ENCODE measurements at regions not wholly inside any gene's neighbourhood (a gene's known extent, or its start where the extent isn't known, plus 50 kb on each side); places are given as distances from the start of the nearest gene placed in this dataset.
"Not testable (repeated sequence)": the region's sequence is repeated elsewhere in the genome, so short reads cannot be mapped to it uniquely, and the experiment has no call there.

DNA sequence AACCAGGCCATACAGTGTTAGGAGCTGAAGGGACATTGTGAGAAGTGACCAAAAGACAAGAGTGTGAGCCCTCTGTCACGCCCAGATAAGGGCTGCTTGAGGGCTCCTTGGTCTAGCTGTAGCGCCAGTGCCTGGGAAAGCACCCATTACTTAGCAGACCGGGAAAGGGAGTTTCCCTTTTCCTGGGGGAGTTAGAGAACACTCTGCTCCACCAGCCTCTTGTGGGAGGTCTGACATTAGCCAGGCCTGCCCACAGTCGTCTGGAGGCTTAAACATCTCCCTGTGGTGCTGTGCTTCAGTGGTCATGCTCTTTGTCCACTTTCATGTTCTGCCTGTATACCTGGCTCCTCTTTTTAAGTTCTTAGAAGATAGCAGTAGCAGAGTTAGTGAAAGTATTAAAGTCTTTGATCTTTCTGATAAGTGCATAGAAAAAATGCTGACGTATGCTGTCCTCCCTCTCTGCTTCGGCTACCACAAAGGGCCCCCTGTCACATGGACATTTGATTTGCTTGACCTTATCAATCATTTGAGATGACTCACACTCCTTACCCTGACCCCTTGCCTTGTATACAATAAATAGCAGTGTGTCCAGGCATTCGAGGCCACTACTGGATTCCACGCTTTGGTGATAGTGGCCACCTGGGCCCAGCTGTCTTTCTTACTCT, 201.5 kb upstream of the ECI2 start:
- CTCF ChIA-PET = no interaction called here
- POLR2A ChIA-PET = no interaction called here
- DNase-seq (ENCODE audit: low read depth, low spot score) = no peak

DNA sequence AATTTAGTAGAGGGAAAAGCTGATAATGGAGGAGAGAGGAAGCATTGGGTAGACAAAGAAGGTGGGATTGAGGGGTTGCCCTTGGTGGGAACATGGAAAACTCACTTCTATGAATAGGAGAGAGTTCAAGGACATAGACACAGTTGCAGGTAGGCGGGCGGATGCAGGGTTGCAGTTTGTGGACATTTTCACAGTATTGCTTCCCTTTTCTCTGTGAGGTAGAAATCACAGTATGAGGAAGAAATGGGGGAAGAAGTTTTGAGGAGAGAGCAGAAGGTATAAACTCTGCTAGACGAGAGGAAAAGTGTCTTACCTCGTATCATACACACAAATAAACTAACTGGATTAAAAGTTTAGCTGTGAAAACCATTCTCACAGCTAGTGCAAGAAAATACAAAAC, 200.7 kb upstream of the ECI2 start:
- TF ChIP-seq, protein P1, sequence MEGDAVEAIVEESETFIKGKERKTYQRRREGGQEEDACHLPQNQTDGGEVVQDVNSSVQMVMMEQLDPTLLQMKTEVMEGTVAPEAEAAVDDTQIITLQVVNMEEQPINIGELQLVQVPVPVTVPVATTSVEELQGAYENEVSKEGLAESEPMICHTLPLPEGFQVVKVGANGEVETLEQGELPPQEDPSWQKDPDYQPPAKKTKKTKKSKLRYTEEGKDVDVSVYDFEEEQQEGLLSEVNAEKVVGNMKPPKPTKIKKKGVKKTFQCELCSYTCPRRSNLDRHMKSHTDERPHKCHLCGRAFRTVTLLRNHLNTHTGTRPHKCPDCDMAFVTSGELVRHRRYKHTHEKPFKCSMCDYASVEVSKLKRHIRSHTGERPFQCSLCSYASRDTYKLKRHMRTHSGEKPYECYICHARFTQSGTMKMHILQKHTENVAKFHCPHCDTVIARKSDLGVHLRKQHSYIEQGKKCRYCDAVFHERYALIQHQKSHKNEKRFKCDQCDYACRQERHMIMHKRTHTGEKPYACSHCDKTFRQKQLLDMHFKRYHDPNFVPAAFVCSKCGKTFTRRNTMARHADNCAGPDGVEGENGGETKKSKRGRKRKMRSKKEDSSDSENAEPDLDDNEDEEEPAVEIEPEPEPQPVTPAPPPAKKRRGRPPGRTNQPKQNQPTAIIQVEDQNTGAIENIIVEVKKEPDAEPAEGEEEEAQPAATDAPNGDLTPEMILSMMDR (IDR thresholded peaks at IDR 0.05; ENCODE audit: insufficient read depth, low read length, missing control alignments) = no peak
- no peak overlapping the region for H3K4me3 ChIP-seq (ENCODE audit: low read depth, low read length)
- ChIA-PET CTCF (no interaction called here), POLR2A (no interaction called here)
- no peak for DNase-seq (ENCODE audit: low read depth, low spot score)

More for the DNA sequence above, 201.5 kb upstream of the ECI2 start:
- no peak overlapping the region for H3K4me3 ChIP-seq (ENCODE audit: low read depth, low read length)
- TF ChIP-seq, protein P1 (IDR thresholded peaks at IDR 0.05; ENCODE audit: insufficient read depth, low read length, missing control alignments) = no peak

DNA sequence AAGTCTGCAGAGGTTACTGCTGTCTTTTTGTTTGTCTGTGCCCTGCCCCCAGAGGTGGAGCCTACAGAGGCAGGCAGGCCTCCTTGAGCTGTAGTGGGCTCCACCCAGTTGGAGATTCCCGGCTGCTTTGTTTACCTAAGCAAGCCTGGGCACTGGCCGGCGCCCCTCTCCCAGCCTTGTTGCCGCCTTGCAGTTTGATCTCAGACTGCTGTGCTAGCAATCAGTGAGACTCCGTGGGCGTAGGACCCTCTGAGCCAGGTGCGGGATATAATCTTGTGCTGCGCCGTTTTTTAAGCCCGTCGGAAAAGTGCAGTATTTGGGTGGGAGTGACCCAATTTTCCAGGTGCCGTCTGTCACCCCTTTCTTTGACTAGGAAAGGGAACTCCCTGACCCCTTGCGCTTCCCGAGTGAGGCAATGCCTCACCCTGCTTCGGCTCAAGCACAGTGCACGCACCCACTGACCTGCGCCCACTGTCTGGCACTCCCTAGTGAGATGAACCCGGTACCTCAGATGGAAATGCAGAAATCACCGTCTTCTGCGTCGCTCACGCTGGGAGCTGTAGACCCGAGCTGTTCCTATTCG, 198.9 kb upstream of the ECI2 start:
- POLR2A ChIA-PET; CTCF ChIA-PET; H3K4me3 ChIP-seq (ENCODE audit: low read depth, low read length); DNase-seq (ENCODE audit: low read depth, low spot score): not testable (repeated sequence)

DNA sequence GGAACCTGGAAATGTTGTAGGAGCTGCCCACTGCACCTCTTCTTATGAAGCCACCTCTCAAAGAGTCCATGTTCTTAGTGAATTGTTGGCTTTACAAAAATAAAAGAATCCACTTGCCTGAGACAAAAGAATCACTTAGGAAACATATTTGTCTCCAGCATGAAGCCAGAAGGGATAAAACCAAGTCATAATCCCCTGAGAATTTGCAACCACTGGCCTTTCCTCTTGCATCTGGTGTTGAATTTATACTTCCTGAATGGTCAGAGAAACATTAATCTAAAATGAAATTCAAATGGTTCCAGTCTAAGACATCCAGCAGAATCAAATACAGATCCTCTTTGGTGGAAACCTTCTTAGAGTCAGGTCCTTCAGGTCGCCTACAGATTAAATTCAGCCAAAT, 192.5 kb upstream of the ECI2 start:
- DNase-seq (ENCODE audit: low read depth, low spot score) = no peak
- no peak overlapping the region for H3K4me3 ChIP-seq (ENCODE audit: low read depth, low read length)
- CTCF ChIA-PET = interaction anchor here (1.4 kb wide), 1 partner anchor 35 kb away, joined by 3 read pairs; no protein-coding TSS in a partner anchor
- POLR2A ChIA-PET = no interaction called here
- TF ChIP-seq, protein P1 (IDR thresholded peaks at IDR 0.05; ENCODE audit: insufficient read depth, low read length, missing control alignments) = no peak

DNA sequence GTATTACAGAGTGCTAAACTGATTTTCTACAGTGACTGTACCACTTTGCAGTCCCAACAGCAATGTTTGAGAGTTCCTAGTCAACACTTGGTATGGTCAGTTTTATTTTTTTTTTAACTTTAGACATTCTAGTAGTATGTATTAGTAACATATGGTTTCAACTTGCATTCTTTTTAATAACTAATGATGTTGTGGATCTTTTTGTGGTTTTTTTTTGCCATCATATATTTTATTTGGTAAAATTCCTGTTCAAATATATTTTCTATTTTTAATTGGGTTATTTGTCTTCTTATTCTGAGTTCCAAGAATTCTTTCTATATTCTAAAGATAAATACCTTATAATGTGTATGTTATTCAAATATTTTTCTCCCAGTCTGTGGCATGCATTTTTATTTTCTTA, 189.4 kb upstream of the ECI2 start:
- CTCF ChIA-PET = no interaction called here

DNA sequence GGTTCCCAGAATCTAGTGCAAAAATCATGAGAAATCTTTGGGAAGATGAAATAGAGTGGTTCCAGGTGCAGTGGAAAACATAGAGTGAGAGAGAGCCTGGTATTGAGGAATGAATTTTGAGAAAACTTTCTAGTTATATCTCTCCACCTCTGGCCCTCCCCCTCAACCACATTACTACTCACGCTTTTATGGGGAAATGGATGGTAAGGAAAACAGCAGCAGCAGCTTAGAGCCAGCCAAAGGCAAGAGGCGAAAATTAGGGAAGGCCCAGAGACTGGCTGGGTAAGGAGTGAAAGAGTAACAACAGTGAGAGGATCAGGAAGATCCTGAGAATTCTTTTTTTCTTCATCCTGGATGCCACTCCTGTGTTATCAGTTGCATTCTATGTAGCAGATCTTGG, 187.9 kb upstream of the ECI2 start:
- CTCF ChIA-PET = no interaction called here
- no peak for DNase-seq (ENCODE audit: low read depth, low spot score)
- POLR2A ChIA-PET = no interaction called here
- TF ChIP-seq, protein P1 (IDR thresholded peaks at IDR 0.05; ENCODE audit: insufficient read depth, low read length, missing control alignments) = no peak
- H3K4me3 ChIP-seq (ENCODE audit: low read depth, low read length) = no peak overlapping the region

More for the DNA sequence above, 189.4 kb upstream of the ECI2 start:
- peak; percentile 14 for DNase-seq (ENCODE audit: low read depth, low spot score)
- H3K4me3 ChIP-seq (ENCODE audit: low read depth, low read length) = no peak overlapping the region
- TF ChIP-seq, protein P1 (IDR thresholded peaks at IDR 0.05; ENCODE audit: insufficient read depth, low read length, missing control alignments) = no peak
- POLR2A ChIA-PET = no interaction called here

DNA sequence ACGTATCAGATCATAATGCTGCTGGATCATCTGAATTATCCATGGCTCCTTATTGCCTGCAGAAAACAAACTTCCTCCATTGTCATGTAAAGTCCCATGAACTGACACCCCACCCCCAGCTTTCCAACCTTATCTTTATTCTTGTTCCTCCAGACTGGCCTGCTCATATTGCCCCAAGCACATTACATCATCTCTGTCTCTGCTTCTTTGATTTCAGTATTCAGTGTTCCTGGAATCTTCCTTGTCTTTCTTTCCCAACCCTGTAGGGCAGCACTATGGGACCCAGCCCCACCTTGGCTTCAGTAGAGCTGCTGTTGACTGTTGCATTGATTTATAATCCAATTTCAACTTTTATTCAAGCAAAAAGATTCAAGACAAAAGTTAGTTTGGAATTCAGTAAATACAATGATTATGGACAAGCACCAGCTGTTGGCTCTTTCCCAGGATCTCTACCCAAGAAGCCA, 187.5 kb upstream of the ECI2 start:
- no peak overlapping the region for H3K4me3 ChIP-seq (ENCODE audit: low read depth, low read length)
- TF ChIP-seq, protein P1 (IDR thresholded peaks at IDR 0.05; ENCODE audit: insufficient read depth, low read length, missing control alignments) = no peak
- ChIA-PET POLR2A (no interaction called here), CTCF (interaction anchor here (0.8 to 1.1 kb wide), 2 partner anchors 112 to 459 kb away, joined by 3 read pairs; no protein-coding TSS in a partner anchor)
- DNase-seq (ENCODE audit: low read depth, low spot score) = no peak
